ENCODE measurements at regions not wholly inside any gene's neighbourhood (a gene's known extent, or its start where the extent isn't known, plus 50 kb on each side); places are given as distances from the start of the nearest gene placed in this dataset.

- Histone ChIP-seq H3K36me3 (ENCODE audit: control insufficient read depth, insufficient read depth, low read length) (no peaks in the 10 kb centered on the region), H3K9me3 (ENCODE audit: control insufficient read depth, insufficient read depth, low read depth, low read length) (no peaks in the 10 kb centered on the region), H3K27me3 (ENCODE audit: control insufficient read depth, insufficient read depth, low read length) (no peaks in the 10 kb centered on the region), H3K4me1 (ENCODE audit: control insufficient read depth, insufficient read depth, low read length) (no peaks in the 10 kb centered on the region), H3K27ac (ENCODE audit: low read length) (no peak overlapping the region), H3K4me3 (ENCODE audit: low read depth in 2 of 2, low read length in 2 of 2) (no peak overlapping the region)
- TF ChIP-seq REST (IDR thresholded peaks at IDR 0.05; ENCODE audit: insufficient read depth in 1 of 2, low read depth in 2 of 2, low read length in 1 of 2) (no peak), SIN3A (IDR thresholded peaks at IDR 0.05; ENCODE audit: borderline replicate concordance, insufficient read depth, low read depth, low read length) (no peak), TCF7L2 (IDR thresholded peaks at IDR 0.05; ENCODE audit: low read depth, low read length) (no peak), CTCF (IDR thresholded peaks at IDR 0.05) (no peak), POLR2AphosphoS5 (IDR thresholded peaks at IDR 0.05; ENCODE audit: low read depth, low read length) (no peak)
- in situ Hi-C loops (cut with HindIII; ENCODE audit: low pct_unique_long_range_greater_than_20kb, low sequenced_read_pairs) (no loop called here), intact Hi-C loops (cut with micrococcal nuclease; ENCODE audit: unreplicated experiment) (loop anchor here (10.0 kb wide), 1 partner anchor 724 kb away; no protein-coding TSS in a partner anchor)
- ChIA-PET POLR2A (no interaction called here), CTCF (no interaction called here)
- no peak for ATAC-seq
- no peak for DNase-seq (ENCODE audit: low read depth, low spot score)
- no TSS peak for BruUV-seq (replicated peaks)
These were observed 213.1 kb downstream of the C7orf25 start for GRCh38 chr7:42698600-42699374.

- Histone ChIP-seq H3K4me3 (ENCODE audit: low read depth in 2 of 2, low read length in 2 of 2) (no peak overlapping the region), H3K36me3 (ENCODE audit: control insufficient read depth, insufficient read depth, low read length) (no peaks in the 10 kb centered on the region), H3K27me3 (ENCODE audit: control insufficient read depth, insufficient read depth, low read length) (no peaks in the 10 kb centered on the region), H3K27ac (ENCODE audit: low read length) (no peak overlapping the region), H3K9me3 (ENCODE audit: control insufficient read depth, insufficient read depth, low read depth, low read length) (no peaks in the 10 kb centered on the region), H3K4me1 (ENCODE audit: control insufficient read depth, insufficient read depth, low read length) (no peaks in the 10 kb centered on the region)
- ATAC-seq (no peak), DNase-seq (ENCODE audit: low read depth, low spot score) (no peak)
- no peak for TF ChIP-seq POLR2AphosphoS5 (IDR thresholded peaks at IDR 0.05; ENCODE audit: low read depth, low read length)
- no peak for TF ChIP-seq TCF7L2 (IDR thresholded peaks at IDR 0.05; ENCODE audit: low read depth, low read length)
- TF ChIP-seq CTCF (IDR thresholded peaks at IDR 0.05), result no peak
- no peak for TF ChIP-seq REST (IDR thresholded peaks at IDR 0.05; ENCODE audit: insufficient read depth in 1 of 2, low read depth in 2 of 2, low read length in 1 of 2)
- TF ChIP-seq SIN3A (IDR thresholded peaks at IDR 0.05; ENCODE audit: borderline replicate concordance, insufficient read depth, low read depth, low read length), result no peak
- in situ Hi-C loops (cut with HindIII; ENCODE audit: low pct_unique_long_range_greater_than_20kb, low sequenced_read_pairs), result no loop called here
- no TSS peak for BruUV-seq (replicated peaks)
- intact Hi-C loops (cut with micrococcal nuclease; ENCODE audit: unreplicated experiment), result loop anchor here (10.0 kb wide), 1 partner anchor 720 kb away; no protein-coding TSS in a partner anchor
- ChIA-PET CTCF (no interaction called here), POLR2A (no interaction called here)
These were observed 216.9 kb downstream of the C7orf25 start for GRCh38 chr7:42694894-42695507.
